ENCODE measurements at regions not wholly inside any gene's neighbourhood (a gene's known extent, or its start where the extent isn't known, plus 50 kb on each side); places are given as distances from the start of the nearest gene placed in this dataset.

- TF ChIP-seq POLR2A (IDR thresholded peaks at IDR 0.05): no peak
- no peak for TF ChIP-seq CTCF (IDR thresholded peaks at IDR 0.05)
- TF ChIP-seq EP300 (IDR thresholded peaks at IDR 0.05): no peak
These were observed 433.9 kb upstream of the ZMIZ1 start for GRCh38 chr10:78634835-78635234.
